ENCODE measurements at regions not wholly inside any gene's neighbourhood (a gene's known extent, or its start where the extent isn't known, plus 50 kb on each side); places are given as distances from the start of the nearest gene placed in this dataset.

DNA sequence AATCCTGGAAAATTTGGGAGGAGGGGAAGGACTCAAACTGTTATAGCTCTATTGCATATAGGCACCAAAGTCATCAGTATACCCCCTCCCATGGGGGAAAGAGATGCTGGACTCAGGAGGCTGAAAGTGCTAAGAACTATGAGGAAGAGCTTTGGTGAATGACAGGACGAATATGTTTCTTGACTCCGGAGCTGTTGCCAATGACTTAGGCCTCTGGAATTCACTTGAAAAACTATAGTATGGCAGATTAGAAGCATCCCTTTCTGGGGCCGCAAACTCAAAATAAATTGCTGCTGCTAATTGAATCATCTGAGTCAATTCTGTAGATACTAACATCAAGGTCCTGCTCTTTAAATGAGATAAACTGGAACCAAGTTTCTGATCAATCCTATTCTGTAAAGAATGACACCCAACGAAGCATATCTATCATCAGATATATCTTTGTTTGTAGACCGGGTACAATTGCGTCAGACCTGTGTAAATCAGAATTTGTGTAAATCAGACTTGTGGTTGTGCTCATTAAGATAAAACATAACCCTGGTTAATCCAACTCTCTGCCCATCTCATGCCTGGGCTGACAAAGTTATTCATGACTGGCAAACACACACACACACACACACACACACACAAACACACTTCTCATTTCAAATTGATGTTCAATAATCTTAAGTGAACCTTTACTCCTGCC lies 1793.8 kb upstream of the PCDH20 start:
- no peaks in the 10 kb centered on the region for H3K9me3 Mint-ChIP-seq (ENCODE audit: low read depth)
- no peaks in the 10 kb centered on the region for H3K4me1 Mint-ChIP-seq (ENCODE audit: low read depth)
- no peak overlapping the region for H3K27ac Mint-ChIP-seq
- no peak overlapping the region for H3K4me3 Mint-ChIP-seq (ENCODE audit: low read depth)
- no peaks in the 10 kb centered on the region for H3K36me3 Mint-ChIP-seq (ENCODE audit: insufficient read depth)
- TF ChIP-seq, protein P1, sequence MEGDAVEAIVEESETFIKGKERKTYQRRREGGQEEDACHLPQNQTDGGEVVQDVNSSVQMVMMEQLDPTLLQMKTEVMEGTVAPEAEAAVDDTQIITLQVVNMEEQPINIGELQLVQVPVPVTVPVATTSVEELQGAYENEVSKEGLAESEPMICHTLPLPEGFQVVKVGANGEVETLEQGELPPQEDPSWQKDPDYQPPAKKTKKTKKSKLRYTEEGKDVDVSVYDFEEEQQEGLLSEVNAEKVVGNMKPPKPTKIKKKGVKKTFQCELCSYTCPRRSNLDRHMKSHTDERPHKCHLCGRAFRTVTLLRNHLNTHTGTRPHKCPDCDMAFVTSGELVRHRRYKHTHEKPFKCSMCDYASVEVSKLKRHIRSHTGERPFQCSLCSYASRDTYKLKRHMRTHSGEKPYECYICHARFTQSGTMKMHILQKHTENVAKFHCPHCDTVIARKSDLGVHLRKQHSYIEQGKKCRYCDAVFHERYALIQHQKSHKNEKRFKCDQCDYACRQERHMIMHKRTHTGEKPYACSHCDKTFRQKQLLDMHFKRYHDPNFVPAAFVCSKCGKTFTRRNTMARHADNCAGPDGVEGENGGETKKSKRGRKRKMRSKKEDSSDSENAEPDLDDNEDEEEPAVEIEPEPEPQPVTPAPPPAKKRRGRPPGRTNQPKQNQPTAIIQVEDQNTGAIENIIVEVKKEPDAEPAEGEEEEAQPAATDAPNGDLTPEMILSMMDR (IDR thresholded peaks at IDR 0.05; ENCODE audit: unreplicated experiment) = no peak
- no peaks in the 10 kb centered on the region for H3K27me3 Mint-ChIP-seq
- DNase-seq (ENCODE audit: low spot score, unreplicated experiment) = no peak

DNA sequence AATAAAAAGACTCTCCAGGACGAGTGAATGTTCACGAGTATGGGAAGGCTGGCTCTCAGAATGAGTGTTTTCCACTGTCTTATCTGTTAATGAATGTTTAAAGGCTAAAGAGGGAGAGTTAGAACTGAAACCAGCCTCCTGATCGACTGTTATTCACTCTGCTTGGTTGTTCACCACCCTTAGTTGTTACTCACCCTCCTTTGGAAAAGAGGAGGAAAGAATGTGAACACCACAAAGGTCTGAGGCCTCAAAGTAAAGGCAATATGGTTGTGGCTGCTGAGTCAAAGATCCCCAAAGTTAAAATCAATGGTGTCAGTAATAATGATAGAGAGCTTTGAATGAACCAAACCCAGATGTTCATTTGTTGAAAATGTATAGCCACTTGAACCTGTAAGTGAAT lies 1793.2 kb upstream of the PCDH20 start:
- H3K4me1 Mint-ChIP-seq (ENCODE audit: low read depth) = no peaks in the 10 kb centered on the region
- no peak overlapping the region for H3K27ac Mint-ChIP-seq
- TF ChIP-seq, protein P1 (IDR thresholded peaks at IDR 0.05; ENCODE audit: unreplicated experiment) = no peak
- no peaks in the 10 kb centered on the region for H3K27me3 Mint-ChIP-seq
- no peaks in the 10 kb centered on the region for H3K36me3 Mint-ChIP-seq (ENCODE audit: insufficient read depth)
- DNase-seq (ENCODE audit: low spot score, unreplicated experiment) = no peak
- no peaks in the 10 kb centered on the region for H3K9me3 Mint-ChIP-seq (ENCODE audit: low read depth)
- H3K4me3 Mint-ChIP-seq (ENCODE audit: low read depth) = no peak overlapping the region

- no peak for DNase-seq (ENCODE audit: low spot score, unreplicated experiment)
- no peak overlapping the region for H3K27ac Mint-ChIP-seq
These were observed 1790.8 kb upstream of the PCDH20 start for GRCh38 chr13:63206461-63206860.

GRCh38 chr13:63201493-63201892 lies 1785.8 kb upstream of the PCDH20 start:
- no peak overlapping the region for H3K27ac Mint-ChIP-seq
- H3K4me3 Mint-ChIP-seq (ENCODE audit: low read depth) = no peak overlapping the region
- DNase-seq (ENCODE audit: low spot score, unreplicated experiment) = no peak
- H3K9me3 Mint-ChIP-seq (ENCODE audit: low read depth) = no peaks in the 10 kb centered on the region
- no peaks in the 10 kb centered on the region for H3K4me1 Mint-ChIP-seq (ENCODE audit: low read depth)
- TF ChIP-seq, protein P1 (IDR thresholded peaks at IDR 0.05; ENCODE audit: unreplicated experiment) = no peak
- H3K27me3 Mint-ChIP-seq = no peaks in the 10 kb centered on the region
- no peaks in the 10 kb centered on the region for H3K36me3 Mint-ChIP-seq (ENCODE audit: insufficient read depth)

More at GRCh38 chr13:63206461-63206860, 1790.8 kb upstream of the PCDH20 start:
- Mint-ChIP-seq H3K27me3 (no peaks in the 10 kb centered on the region), H3K9me3 (ENCODE audit: low read depth) (no peaks in the 10 kb centered on the region), H3K36me3 (ENCODE audit: insufficient read depth) (no peaks in the 10 kb centered on the region), H3K4me3 (ENCODE audit: low read depth) (no peak overlapping the region), H3K4me1 (ENCODE audit: low read depth) (no peaks in the 10 kb centered on the region)
- TF ChIP-seq, protein P1 (IDR thresholded peaks at IDR 0.05; ENCODE audit: unreplicated experiment) = no peak

DNA sequence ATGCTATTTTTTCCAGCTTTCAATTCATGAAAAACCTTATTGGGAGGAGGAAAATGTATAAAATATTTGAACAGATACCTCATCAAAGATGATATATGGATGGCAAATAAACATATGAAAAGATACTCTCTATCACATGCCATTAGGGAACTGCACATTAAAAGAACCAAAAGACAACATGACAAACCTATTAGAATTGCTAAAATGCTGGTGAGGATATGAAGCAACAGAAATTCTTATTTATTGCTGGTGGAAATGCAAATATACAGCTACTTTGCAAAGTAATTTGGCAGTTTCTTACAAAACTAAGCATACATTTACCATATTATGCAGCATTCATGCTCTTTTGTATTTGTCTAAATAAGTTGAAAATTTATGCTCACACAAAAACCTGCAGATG lies 1783.9 kb upstream of the PCDH20 start:
- no peak for DNase-seq (ENCODE audit: low spot score, unreplicated experiment)
- no peaks in the 10 kb centered on the region for H3K4me1 Mint-ChIP-seq (ENCODE audit: low read depth)
- TF ChIP-seq, protein P1 (IDR thresholded peaks at IDR 0.05; ENCODE audit: unreplicated experiment) = no peak
- no peaks in the 10 kb centered on the region for H3K36me3 Mint-ChIP-seq (ENCODE audit: insufficient read depth)
- no peaks in the 10 kb centered on the region for H3K27me3 Mint-ChIP-seq
- no peak overlapping the region for H3K27ac Mint-ChIP-seq
- H3K4me3 Mint-ChIP-seq (ENCODE audit: low read depth) = no peak overlapping the region
- H3K9me3 Mint-ChIP-seq (ENCODE audit: low read depth) = no peaks in the 10 kb centered on the region
